Endodermal cell (in vitro differentiated cells): ENCODE measurements at regions not wholly inside any gene's neighbourhood (a gene's known extent, or its start where the extent isn't known, plus 50 kb on each side); places are given as distances from the start of the nearest gene placed in this dataset.

ENCODE experiments used
- DNase-seq: peaks from one replicate; pipeline ENCODE4 v3.0.0-alpha.2; 2017
- H3K27ac ChIP-seq: 2 replicates; pipeline ENCODE4 v1.5.1; 2013; ENCODE audit warnings: mild to moderate bottlenecking, low read depth, low read length, moderate library complexity
- H3K27me3 ChIP-seq: 2 replicates; pipeline ENCODE4 v1.6.1; 2013; ENCODE audit warnings: mild to moderate bottlenecking, low read length, moderate library complexity; ENCODE audit not compliant: insufficient read depth, control insufficient read depth, poor library complexity, severe bottlenecking
- H3K36me3 ChIP-seq: 2 replicates; pipeline ENCODE4 v1.7.0; 2013; ENCODE audit warnings: mild to moderate bottlenecking, low read length, moderate library complexity; ENCODE audit not compliant: control insufficient read depth, insufficient read depth
- H3K4me1 ChIP-seq: one replicate; pipeline ENCODE4 v1.7.0; 2013; ENCODE audit warnings: low read length; ENCODE audit not compliant: control insufficient read depth, insufficient read depth
- H3K4me3 ChIP-seq: 2 replicates; pipeline ENCODE4 v1.5.1; 2013; ENCODE audit warnings: mild to moderate bottlenecking, low read length, moderate library complexity
- H3K9ac ChIP-seq: 2 replicates; pipeline ENCODE4 v1.6.1; 2013; ENCODE audit warnings: mild to moderate bottlenecking, low read length, moderate library complexity; ENCODE audit not compliant: poor library complexity, severe bottlenecking; ENCODE audit errors: extremely low read depth
- H3K9me3 ChIP-seq: 2 replicates; pipeline ENCODE4 v1.6.1; 2013; ENCODE audit warnings: mild to moderate bottlenecking, low read length, moderate library complexity; ENCODE audit not compliant: control insufficient read depth
- H3K27ac Mint-ChIP-seq: 2 replicates; pipeline ENCODE4 v1.8.0; 2020; ENCODE audit warnings: mixed read lengths
- H3K27me3 Mint-ChIP-seq: 2 replicates; pipeline ENCODE4 v1.8.0; 2021; ENCODE audit warnings: mild to moderate bottlenecking, mixed read lengths; ENCODE audit not compliant: insufficient read depth
- H3K36me3 Mint-ChIP-seq: 2 replicates; pipeline ENCODE4 v1.8.0; 2020; ENCODE audit warnings: low read depth, mixed read lengths
- H3K4me1 Mint-ChIP-seq: 2 replicates; pipeline ENCODE4 v1.8.0; 2020; ENCODE audit warnings: mixed read lengths
- H3K4me3 Mint-ChIP-seq: 2 replicates; pipeline ENCODE4 v1.8.0; 2020; ENCODE audit warnings: mild to moderate bottlenecking, moderate library complexity, mixed read lengths
- H3K9me3 Mint-ChIP-seq: 2 replicates; pipeline ENCODE4 v1.8.0; 2020; ENCODE audit warnings: mild to moderate bottlenecking, mixed read lengths
- CTCF ChIP-seq: fragments of 200-600 bp; sonication (generic); conservative IDR thresholded peaks from 2 replicates; pipeline ENCODE4 v1.5.0; 2021; ENCODE audit warnings: antibody characterized with exemption, mild to moderate bottlenecking
- WGBS, 2 experiments: methylation state at CpG; one replicate each; pipeline versions ENCODE4 v1.1.5 to v1.1.7; 2013; ENCODE audit warnings: missing lambda C conversion rate in 2 of 2, mixed read lengths in 1 of 2; ENCODE audit not compliant: insufficient coverage in 1 of 2, insufficient read length in 1 of 2; 5-methylcytosine and 5-hydroxymethylcytosine counted together

DNA sequence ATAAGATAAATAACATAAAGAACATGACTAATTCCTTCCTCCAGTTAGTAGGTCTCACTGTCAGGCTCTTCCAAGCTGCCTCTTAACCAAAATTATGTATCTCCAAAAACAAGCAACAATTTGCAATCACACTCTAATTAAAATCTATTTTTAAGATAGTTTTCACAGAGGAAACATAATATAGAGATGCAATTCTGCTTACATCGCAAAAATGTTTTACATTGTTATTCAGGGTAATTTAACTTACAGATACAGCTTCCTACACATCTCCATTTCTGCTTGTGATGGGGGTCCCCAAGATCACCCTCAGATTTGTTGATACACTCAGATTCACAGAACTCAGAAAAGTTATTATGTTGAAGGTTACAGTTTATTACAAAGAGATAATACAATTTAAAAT lies 115.5 kb downstream of the DSC3 start:
- no peak for DNase-seq
- Mint-ChIP-seq H3K27ac (no peak overlapping the region), H3K4me3 (no peak overlapping the region), H3K36me3 (no peaks in the 10 kb centered on the region), H3K27me3 (no peaks in the 10 kb centered on the region), H3K9me3 (no peaks in the 10 kb centered on the region), H3K4me1 (peaks cover 9% of the 10 kb centered on the region)
- 91% methylated on average over 1 of the region's 1 CpG; no CpG with 5 or more reads in 1 of the 2 experiments for WGBS, 2 experiments
- no peaks in the 10 kb centered on the region for H3K27me3 ChIP-seq
- no peak overlapping the region for H3K9ac ChIP-seq
- H3K4me3 ChIP-seq, result no peak overlapping the region
- no peak for TF ChIP-seq CTCF
- no peaks in the 10 kb centered on the region for H3K4me1 ChIP-seq
- H3K36me3 ChIP-seq, result no peaks in the 10 kb centered on the region
- no peaks in the 10 kb centered on the region for H3K9me3 ChIP-seq
- H3K27ac ChIP-seq, result no peak overlapping the region

- no peaks in the 10 kb centered on the region for H3K36me3 Mint-ChIP-seq
- H3K4me3 Mint-ChIP-seq, result no peak overlapping the region
- H3K27ac Mint-ChIP-seq, result peak overlapping the region; percentile 8
- TF ChIP-seq CTCF, result no peak
- no peaks in the 10 kb centered on the region for H3K27me3 Mint-ChIP-seq
- Histone ChIP-seq H3K9ac (no peak overlapping the region), H3K27me3 (no peaks in the 10 kb centered on the region), H3K4me3 (no peak overlapping the region), H3K36me3 (no peaks in the 10 kb centered on the region), H3K4me1 (no peaks in the 10 kb centered on the region), H3K9me3 (no peaks in the 10 kb centered on the region), H3K27ac (no peak overlapping the region)
- no peaks in the 10 kb centered on the region for H3K9me3 Mint-ChIP-seq
- 83 to 88% methylated on average over 1 of the region's 1 CpG for WGBS, 2 experiments
- no peak for DNase-seq
- peaks cover 9% of the 10 kb centered on the region for H3K4me1 Mint-ChIP-seq
Observed at GRCh38 chr18:30925795-30926194, 116.7 kb downstream of the DSC3 start.

DNA sequence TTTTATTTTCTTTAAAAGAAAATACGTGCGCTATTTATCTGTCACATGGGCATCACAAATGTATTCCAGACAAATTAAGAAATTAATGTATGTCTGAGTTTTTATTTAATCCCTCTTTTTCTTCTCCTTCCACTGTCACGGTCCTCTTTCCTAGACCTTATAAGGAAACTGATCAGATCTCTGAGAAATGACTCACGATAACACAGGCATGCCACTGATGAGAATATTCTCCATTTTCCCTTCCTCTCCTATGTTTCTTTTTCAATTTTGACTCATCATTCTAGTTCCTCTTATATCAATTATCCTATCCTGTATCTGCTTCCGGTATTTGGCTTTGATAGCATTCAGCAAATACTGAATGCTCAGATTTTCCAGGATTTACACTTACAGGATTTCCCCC lies 121.8 kb downstream of the DSC3 start:
- Histone ChIP-seq H3K36me3 (no peaks in the 10 kb centered on the region), H3K9me3 (no peaks in the 10 kb centered on the region), H3K4me1 (no peaks in the 10 kb centered on the region), H3K4me3 (no peak overlapping the region), H3K9ac (no peak overlapping the region), H3K27ac (no peak overlapping the region), H3K27me3 (no peaks in the 10 kb centered on the region)
- Mint-ChIP-seq H3K9me3 (no peaks in the 10 kb centered on the region), H3K36me3 (no peaks in the 10 kb centered on the region), H3K27ac (no peak overlapping the region), H3K4me3 (no peak overlapping the region), H3K27me3 (no peaks in the 10 kb centered on the region), H3K4me1 (peaks cover 3% of the 10 kb centered on the region)
- TF ChIP-seq CTCF, result no peak
- WGBS, 2 experiments, result 84 to 95% methylated on average over 2 to 5 of the region's 5 CpGs
- DNase-seq, result no peak
